ENCODE measurements at regions not wholly inside any gene's neighbourhood (a gene's known extent, or its start where the extent isn't known, plus 50 kb on each side); places are given as distances from the start of the nearest gene placed in this dataset.

- DNase-seq (ENCODE audit: extremely low read depth, low read depth) = no peak
- no peak for TF ChIP-seq CTCF (IDR thresholded peaks at IDR 0.05; ENCODE audit: low read depth, low read length)
Observed at GRCh38 chr2:236883819-236884218, 201.9 kb upstream of the COPS8 start.

DNA sequence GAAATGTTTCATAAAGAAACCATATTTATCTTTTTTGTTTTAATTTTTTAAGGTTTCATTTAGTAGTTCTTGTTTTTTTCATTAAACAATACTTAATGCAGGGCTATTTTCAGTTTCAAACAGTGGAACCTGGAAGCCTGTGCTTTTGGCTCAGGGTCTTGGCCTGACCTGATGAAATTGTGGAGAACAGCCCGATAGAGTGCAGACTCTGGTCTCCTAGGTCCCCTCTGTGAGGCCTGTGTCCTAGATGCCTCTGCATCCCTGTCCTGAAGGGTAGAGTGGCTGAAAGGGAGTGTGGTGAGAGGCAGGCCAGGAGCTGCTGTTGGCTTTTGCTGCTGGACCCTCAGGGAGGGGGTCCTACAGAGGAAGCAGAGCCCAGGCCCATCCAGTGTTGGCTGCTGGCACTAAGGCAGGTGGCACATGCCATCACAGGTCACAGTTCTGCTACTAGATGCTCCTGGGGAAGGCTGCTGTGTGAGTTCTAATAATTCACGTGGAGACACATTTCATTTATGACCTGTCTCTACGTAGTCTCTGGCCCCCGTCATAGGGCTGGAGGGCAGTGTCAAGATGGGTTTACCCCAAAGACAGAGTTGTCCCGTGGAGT lies 201.0 kb upstream of the COPS8 start:
- DNase-seq (ENCODE audit: extremely low read depth, low read depth) = no peak
- no peak for TF ChIP-seq CTCF (IDR thresholded peaks at IDR 0.05; ENCODE audit: low read depth, low read length)

DNA sequence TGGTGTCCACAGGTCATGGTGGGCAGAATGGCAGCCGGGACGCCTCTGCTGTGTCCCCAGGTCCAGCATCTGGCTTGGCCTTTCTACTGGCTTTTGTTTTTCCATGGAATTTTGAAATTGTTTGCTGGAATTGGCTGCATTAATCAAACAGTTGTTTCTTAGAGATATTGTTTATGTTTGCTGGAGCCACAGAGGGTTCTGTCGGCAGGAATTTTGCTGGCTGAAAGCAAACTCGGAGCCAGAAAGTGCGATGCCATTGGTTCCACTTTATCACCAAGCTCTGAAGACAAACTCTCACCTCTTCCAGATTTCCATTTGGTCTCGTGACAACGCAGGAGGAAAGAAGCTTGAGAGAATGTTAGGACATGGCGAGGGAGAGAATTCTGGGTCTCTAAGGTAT lies 199.2 kb upstream of the COPS8 start:
- TF ChIP-seq CTCF (IDR thresholded peaks at IDR 0.05; ENCODE audit: low read depth, low read length) = no peak
- no peak for DNase-seq (ENCODE audit: extremely low read depth, low read depth)

DNA sequence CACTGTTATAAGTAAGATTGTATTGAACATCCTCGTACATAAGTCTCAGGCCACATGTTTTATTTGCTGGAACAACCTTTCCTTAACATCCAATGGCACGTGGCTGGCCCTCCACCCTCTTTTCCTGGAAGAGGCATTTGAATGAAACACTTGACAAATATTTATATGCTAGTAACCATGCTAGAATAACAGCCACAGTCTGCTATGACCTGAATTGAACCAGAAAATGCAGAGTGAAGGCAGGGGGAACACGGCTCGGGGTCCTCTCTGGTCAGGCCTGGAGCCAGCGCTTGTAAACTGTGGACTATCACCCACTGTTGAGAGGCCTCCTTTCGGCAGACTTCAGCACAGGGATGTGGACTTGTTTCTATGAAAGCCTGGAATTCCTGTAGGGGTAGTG lies 198.2 kb upstream of the COPS8 start:
- peak; percentile 53 for DNase-seq (ENCODE audit: extremely low read depth, low read depth)
- TF ChIP-seq CTCF (IDR thresholded peaks at IDR 0.05; ENCODE audit: low read depth, low read length) = 0 out of 2 replicates have a peak, but pooled peaks have one; percentile 1

GRCh38 chr2:236887953-236888793 lies 197.5 kb upstream of the COPS8 start:
- TF ChIP-seq CTCF (IDR thresholded peaks at IDR 0.05; ENCODE audit: low read depth, low read length) = no peak
- no peak for DNase-seq (ENCODE audit: extremely low read depth, low read depth)

- TF ChIP-seq CTCF (IDR thresholded peaks at IDR 0.05; ENCODE audit: low read depth, low read length) = no peak
- no peak for DNase-seq (ENCODE audit: extremely low read depth, low read depth)
Observed at GRCh38 chr2:236888794-236889780, 196.6 kb upstream of the COPS8 start.

Measured in AG09319 (cell line).